ENCODE measurements at regions not wholly inside any gene's neighbourhood (a gene's known extent, or its start where the extent isn't known, plus 50 kb on each side); places are given as distances from the start of the nearest gene placed in this dataset.

DNA sequence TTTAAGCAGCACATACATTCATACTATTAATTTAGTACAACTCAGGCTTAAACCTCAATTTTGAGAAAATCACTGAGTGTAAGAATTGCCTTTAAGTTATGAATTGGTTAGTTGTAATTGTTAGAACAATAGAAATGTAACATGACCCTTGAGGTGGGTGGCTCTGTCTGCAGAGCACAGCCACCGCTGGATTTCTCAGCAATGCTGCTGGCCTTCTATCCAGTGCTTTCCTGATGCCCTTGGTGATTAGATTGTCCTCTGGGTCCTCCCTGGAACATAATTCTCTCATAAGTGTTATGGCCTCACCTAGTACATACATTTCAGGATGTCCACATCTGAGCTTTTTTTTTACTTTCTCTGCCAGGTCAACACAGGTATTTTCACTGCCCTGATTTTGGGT, 213.2 kb downstream of the SLC7A11 start:
- no peak for DNase-seq (ENCODE audit: low read depth)

DNA sequence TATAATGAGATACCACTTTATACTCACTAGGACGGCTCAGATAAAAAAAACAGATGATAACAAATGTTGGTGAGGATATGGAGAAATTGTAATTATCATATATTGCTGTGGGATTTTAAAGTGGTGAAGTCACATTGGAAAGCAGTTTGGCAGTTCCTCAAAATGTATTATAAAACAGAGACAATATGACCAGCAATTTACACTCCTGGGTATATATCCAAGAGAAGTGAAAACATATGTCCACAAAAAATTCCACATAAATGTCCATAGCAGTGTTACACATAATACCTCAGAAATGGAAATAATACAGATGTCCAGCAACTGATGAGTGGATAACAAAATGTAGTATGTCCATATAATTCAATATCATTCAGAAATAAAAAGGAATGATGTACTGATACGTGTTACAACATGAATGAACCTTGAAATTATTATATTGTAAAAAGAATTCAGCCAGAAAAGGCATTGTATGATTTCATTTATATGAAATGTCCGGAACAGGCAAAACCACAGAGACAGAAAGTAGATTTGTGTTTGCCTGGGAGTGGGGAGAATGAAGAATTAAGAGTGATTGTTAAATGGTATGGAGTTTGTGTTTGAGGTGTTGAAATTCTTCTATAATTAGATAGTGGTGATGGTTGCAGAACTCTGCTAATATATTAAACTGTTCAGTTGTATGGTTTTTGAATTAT, 220.9 kb downstream of the SLC7A11 start:
- DNase-seq (ENCODE audit: low read depth) = no peak

DNA sequence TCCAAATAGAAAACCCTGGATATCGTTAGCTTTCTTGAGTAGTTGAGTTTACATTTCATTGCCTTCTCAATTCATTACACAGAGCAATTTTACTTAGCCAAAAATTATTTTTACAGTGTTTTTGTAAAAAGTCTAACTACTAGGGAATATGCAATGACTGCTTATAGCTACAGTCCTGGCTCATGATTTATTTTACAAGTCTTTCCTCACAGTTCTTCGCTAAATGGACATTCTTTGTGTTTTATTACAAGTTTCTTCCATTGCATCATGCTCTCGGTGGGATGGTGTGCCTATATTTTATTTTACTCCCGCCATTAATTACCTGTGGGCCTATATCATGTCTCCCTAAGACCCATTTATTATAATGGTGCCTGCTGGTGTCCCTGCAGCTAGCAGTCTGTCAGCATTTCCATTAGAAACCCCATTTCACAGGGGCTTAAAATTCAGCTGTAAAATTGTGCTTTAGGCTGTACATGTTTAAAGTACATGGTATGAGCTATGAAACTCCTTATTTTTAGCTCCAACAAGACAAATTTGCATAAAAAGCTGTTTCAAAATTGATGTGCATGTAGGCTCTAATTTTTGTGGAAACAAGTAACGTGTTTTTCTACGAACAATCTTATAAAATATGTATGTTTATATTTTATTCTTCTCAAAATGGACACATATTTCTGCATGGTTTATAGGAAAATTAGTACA, 227.4 kb downstream of the SLC7A11 start:
- no peak for DNase-seq (ENCODE audit: low read depth)

DNA sequence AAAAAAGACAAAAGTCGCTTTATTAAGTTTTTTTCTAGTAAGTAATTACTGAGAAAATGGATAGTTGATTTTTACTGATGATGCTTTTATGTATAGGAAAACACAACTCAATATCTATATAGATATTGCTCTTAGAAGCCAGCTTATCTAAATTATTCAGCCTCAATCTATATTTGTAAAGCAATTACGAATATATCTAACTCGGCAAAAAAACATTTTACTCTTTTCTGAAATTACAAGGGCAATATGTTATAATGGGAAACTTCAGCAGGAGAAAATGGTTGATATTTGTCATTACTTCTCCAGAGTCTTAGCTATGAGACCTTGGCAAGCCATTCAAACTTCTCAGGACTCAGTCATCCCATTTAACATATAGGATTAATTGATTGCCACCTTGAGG, 228.5 kb downstream of the SLC7A11 start:
- no peak for DNase-seq (ENCODE audit: low read depth)

DNA sequence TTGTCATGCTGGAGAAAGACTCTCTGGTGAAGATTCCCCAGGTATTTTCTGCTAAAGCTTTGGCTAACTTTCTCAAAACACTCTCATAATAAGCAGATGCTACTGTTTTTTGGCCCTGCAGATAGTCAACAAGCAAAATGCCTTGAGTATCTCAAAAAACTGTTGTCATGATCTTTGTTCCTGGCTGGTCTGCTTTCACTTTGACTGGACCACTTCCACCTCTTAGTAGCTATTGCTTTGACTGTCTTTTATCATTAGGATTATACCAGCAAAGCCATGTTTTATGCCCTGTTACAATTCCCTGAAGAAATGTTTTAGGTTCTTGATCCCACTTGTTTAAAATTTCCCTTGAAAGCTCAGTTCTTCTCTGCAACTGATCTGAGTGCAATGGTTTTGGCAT, 231.5 kb downstream of the SLC7A11 start:
- DNase-seq (ENCODE audit: low read depth) = no peak

DNA sequence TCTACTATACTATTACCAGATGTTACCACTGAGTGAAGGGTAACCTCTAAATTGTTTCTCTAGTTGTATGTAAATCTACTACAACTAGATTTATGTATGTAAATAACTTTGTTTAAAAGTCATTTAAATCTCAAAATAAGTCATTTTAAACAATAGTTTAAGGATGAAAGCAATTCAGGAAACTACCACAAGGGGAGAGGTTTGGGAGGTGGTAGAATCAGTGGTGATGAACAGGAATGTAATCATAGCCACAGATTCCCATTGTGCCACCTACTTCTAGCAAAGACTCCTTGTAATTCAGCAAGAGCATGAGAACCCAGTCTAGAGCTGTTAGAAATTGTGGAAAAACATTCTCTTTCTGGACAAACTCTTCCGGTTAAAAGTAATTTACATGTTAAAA, 234.6 kb downstream of the SLC7A11 start:
- DNase-seq (ENCODE audit: low read depth) = peak; percentile 44

DNA sequence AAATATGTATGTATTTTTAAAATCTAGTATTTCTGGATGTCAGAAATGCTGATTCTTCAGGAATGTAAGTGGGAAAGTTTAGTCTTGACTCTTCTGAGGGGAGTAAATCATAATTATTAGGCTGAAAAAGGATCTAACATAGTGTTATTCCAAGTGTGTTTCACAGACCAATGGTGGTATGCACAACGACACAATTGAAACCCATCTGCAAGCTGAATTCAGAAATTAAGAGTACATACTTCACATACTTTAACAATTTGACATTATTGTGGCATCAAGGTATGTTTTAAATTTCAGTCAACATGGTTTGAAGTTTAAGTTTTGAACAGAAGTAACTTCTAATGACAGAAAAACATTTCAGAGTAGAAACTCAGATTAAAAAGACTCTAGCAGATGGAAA, 236.7 kb downstream of the SLC7A11 start:
- peak; percentile 3 for DNase-seq (ENCODE audit: low read depth)

DNA sequence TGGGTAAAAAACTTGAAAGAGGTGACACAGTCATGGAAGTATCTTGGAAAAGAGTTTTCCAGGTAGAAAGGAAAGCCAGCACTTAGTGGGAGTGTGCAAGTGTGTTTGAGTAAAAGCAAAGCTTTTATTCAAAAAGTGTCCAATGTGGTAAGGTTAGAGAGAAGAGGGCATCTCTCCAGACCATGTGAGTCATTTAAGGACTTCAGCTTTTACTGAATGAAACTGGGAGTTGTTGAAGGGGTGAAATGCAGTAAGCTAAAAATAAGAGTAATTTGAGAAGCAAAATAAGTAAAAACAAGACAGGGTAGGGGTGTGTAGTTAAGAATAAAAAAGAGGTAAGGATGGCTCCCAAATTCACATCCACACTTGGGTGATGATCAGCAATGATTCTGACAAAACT, 238.9 kb downstream of the SLC7A11 start:
- DNase-seq (ENCODE audit: low read depth) = peak; percentile 8

DNA sequence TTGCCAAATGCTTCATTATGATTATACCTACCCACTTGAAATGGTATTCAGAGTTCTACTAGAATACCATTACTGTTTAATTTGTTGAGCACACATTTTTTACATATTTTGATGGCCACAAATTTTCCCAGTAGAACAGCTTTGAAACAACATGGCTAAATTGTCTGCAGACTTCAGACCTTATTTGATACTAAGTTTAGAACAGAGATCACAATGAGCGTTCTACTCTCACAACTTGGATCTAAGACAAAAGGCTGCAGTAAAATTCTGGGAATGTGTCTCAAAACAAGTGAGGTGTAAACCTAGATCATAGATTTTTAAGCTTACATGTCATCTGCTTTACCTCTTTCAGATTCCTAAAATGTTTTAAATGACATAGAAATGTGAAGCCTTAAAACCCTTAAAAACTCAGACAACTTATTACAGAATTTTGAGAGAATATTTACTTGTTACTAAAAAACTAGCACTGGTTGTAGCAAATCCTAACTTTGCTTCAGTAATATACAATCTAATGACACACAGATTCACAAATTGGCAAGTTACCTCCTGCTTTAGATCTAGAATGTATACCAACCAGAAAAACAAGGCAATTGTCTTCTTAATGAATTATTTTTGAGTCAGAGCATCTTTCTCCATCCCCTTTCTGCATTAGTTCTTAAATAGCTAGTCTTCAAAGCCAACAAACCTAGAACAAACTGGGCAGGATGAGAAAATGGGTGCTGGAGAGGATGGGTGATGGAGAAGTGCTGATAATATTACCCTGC, 243.3 kb downstream of the SLC7A11 start:
- DNase-seq (ENCODE audit: low read depth) = peak; percentile 60

DNA sequence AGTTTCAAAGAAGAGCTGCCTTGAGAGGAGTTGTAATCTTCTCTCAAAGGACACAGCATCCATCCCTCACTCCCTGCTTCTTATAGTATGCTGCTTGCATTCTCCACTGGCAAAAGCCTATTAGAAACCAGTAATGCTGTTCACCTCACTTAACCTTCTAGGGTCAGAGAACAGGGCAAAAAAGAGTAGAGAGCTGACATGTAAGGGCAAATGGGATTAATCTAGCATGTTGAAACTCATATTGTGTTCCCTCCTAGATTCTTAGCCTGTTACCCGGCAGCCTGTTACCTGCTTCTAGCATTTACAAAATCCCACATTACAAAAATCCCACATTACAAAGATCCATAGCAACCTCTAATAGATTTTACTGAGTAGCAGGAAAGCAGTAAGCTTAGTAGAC, 244.7 kb downstream of the SLC7A11 start:
- no peak for DNase-seq (ENCODE audit: low read depth)

DNA sequence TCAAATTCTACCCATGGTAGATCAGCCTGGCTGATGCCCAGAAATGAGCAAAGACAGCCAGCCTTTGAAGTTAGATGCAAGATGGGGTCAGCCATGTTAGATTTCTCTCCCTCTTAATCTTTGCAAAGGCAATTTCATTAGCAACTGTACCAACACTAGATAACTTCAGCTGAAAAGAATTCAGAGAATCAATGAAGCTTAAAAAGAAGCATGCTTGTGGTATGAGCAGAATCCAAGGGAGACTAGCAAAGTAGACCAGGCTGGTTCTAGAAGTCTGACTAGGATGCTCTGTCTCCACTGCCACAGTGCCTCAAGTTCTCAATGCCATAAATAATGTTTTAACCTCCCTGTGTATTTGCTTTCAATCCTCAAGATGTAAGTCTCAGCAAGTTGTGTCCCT, 247.3 kb downstream of the SLC7A11 start:
- DNase-seq (ENCODE audit: low read depth) = peak; percentile 85

DNA sequence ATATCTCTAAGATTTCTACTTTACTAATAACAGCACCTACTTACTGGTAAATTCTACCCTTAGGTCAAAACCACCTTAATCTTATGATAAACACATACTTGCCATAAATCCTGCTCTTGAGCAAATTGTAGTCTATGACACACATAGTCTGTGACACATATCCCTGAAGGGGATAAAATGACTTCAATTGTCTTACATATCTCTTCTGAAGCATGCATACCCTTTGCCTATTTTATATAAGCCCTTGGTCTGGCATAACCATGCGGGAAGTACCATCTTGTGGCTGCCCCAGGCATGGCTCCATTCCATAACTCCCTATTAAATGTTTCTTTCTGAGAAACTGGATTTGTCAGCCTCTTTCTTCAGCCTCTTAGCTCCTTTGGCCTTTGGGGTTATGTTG, 248.9 kb downstream of the SLC7A11 start:
- DNase-seq (ENCODE audit: low read depth) = no peak

DNA sequence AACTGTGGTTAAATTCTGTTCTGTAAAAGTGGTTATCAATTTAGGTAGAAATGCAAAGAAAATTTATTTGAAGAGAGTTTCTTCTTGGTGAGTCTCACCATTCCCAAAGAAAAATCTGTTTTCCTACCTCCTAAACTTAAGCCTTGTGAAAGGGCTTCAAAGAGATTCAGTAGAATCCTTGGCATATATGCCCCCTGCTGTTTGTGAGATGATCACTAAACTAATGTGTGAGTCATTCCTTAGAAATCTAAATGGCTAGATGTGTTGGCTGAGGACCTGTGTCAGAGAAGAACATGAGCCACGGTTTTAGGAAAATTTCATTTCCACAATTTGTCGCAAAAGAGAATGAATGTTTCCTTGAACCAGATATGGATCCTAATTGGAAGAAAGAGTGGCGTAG, 260.9 kb downstream of the SLC7A11 start:
- peak; percentile 63 for DNase-seq (ENCODE audit: low read depth)

DNA sequence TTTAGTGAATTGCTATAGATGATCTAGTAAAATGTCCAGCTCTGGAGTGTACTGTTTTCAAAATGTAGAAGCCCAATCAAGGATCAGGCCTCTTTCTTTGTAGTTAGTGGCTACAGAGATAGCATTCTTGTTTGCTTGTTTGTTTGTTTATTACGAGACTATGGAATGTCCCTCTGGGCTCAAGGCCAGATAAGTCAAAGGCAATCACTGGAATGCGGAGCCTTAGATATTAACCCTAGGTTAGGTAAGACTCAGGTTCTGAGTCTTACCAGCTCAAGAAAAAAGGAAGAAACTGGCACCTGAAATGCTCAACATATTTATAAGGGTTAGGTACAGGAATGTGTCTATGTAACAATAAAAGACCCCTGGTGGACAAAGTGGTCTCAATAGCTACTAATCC, 261.5 kb downstream of the SLC7A11 start:
- no peak for DNase-seq (ENCODE audit: low read depth)

DNA sequence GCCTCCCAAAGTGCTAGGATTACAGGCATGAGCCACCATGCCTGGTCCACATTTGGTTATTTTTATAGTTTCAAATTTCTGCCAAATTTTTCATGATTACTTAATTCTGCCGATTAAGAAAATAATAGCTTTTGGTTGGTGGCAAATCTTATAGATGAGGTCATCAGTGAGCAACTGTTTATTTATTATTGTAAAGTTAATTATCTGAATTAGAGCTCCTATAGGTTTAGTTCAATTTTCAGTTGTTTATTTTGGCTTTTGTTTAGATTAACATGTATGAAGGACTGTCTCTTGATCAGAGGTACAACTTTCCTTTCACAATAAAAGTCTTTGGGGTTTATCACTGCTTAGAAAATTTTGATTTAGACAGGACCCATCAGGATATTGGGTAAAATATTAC, 262.2 kb downstream of the SLC7A11 start:
- no peak for DNase-seq (ENCODE audit: low read depth)

DNA sequence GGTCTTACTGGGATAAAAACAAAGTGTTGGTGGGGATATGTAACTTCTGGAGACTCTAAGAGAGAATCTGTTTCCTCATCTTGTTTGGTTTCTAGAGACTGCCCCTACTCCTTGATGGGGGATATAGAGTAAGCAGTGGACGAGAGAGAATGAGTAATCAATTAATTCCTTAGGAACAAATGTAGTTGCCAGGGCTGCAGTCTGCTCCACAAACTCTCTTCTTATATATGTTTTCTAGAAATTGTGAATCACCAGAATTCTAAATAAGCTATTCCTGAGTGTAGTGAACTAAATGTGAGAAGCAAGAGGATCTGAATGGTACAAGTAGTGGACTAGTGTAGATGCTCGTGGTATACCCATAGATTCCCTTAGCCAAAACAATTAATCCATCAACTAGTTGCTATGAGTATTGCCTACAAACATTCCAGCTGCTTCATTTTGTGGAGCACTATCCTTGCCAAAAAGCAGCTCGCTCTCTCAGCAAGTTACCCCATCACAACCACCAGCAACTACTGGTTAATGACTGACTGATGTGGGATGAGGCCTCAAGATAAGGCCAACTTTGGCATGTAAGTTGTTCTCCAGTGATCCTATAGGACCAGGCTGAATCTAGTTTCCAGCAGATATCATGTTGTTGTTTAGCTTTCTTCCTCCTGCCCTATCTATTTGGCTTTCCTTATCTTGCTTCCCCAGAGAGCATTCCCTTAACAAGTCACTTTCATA, 273.0 kb downstream of the SLC7A11 start:
- peak; percentile 80 for DNase-seq (ENCODE audit: low read depth)

DNA sequence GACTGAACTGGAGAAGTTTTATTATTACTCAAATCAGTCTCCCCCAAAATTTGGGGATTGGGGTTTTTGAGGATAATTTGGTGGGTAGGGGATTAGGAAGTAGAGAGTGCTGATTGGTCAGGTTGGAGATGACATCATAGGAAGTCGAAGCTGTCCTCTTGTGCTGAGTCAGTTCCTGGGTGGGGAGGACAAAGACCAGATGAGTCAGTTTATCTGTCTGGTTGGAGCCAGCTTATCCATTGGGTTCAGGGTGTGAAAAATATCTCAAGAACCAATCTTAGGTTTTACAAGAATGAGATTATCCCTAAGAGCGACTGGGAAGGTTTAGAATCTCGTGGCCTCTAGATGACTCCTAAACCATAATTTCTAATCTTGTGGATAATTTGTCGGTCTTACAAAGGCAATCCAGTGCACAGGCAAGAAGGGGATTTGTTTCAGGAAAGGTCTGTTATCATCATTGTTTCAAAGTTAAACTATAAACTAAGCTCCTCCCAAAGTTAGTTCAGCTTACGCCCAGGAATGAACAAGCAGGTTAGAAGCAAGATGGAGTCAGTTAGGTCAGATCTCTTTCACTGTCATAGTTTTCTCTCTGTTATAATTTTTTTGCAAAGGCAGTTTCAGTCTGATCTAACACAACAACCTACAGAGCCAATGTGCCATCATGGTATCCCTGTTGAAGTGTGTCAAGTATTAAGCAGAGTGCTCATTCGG, 274.5 kb downstream of the SLC7A11 start:
- no peak for DNase-seq (ENCODE audit: low read depth)

DNA sequence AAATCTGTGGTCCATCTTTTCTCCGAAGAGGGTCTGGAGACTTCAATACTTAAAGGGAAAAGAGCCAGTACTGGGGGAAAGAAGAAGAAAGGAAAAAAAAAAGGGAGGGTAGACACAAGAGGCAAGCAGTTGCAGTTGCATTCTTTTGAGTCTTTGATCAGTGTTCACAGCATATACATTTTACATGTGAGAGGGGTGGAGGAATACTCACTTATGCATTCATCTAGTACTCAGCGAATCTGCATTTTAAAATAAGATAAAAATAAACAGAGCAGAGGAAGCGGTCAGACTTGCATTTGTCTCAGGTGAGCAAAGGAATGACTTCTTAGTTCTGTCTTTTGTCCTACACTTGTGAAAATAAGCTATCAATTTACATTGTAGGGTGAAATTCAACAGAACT, 275.6 kb downstream of the SLC7A11 start:
- DNase-seq (ENCODE audit: low read depth) = no peak

DNA sequence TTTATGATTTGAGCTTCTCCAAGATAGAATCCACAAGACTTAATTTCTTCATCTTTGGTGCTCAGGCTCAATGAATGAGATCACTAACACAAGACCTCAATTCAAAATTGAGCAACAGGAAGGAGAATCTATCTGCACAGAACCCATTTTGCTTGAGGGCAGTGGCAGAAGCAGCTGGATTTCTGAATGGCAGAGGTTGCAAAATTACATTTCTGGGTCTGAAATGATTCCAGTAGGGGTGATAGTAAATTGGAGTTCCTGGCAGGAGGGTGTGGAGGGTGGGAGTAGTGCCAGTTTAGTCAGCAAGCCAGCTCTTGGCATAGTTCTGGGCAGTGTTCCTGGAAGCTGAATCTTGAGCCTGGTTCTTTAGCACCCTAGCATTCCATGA, 281.1 kb downstream of the SLC7A11 start:
- peak; percentile 88 for DNase-seq (ENCODE audit: low read depth)

DNA sequence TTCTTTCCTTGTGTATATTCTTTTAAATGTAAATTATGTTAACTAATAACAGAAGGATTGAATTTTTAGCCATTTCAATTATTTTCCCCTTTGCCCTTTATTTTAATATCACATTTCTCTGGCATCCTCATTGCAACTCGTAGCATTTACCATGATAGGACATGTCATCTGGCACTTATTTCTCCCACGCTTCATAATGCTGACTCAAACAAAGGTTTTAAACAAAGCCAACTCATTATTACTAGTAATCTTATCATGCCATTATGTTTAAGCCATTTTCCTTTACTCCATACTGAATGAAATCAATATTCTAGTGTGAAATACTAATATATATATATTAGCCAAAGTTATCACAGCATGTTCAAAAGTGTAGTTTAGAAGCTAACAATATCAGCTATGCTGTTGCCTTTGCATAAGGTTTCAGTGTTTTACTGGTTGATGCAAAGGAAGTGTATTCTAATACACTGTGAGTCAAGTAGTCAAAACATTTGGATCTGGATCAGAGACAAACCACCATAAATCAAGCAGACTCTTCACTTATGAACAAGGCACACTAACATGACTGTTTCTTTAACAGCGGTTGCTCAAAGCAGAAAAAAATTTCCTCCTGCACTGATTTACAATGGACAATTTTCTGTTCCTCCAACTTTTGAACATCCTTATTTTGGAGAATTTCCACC, 281.6 kb downstream of the SLC7A11 start:
- peak; percentile 62 for DNase-seq (ENCODE audit: low read depth)

DNA sequence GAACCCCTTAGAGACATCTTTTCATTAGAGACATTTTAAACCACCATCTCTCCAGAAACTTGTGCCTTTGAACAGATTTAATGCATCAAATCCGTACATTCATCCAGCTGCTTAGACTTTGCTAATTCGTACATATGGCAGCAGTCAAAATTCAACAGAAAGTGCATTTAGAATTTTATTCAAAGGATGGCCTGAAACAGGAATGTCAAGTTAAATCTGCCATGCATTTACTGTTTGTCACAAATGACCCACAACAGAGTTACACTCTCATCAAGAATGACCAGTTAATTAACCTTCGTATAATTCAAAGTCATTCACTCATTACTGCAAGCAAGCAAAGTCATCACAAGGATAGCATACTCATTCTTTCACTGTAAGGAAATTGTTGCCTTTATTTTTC, 284.3 kb downstream of the SLC7A11 start:
- DNase-seq (ENCODE audit: low read depth) = no peak
